Suppressor macrophage (primary cell): ENCODE measurements at regions not wholly inside any gene's neighbourhood (a gene's known extent, or its start where the extent isn't known, plus 50 kb on each side); places are given as distances from the start of the nearest gene placed in this dataset.
"Not testable (repeated sequence)": the region's sequence is repeated elsewhere in the genome, so short reads cannot be mapped to it uniquely, and the experiment has no call there.

Experiments
- DNase-seq, 4 experiments: peaks; one replicate each; pipeline ENCODE4 v3.0.0-alpha.2; 2020 to 2022

- no peak for DNase-seq
These were observed 357.4 kb downstream of the C12orf50 start for GRCh38 chr12:87671757-87672156.

- DNase-seq, result no peak
These were observed 358.8 kb downstream of the C12orf50 start for GRCh38 chr12:87670448-87670847.

- no peak for DNase-seq
These were observed 361.8 kb downstream of the C12orf50 start for GRCh38 chr12:87667378-87667777.

- no peak for DNase-seq
These were observed 367.3 kb downstream of the C12orf50 start for GRCh38 chr12:87661786-87662377.

- no peak for DNase-seq
These were observed 368.0 kb downstream of the C12orf50 start for GRCh38 chr12:87660987-87661774.

- DNase-seq, result no peak
These were observed 368.9 kb downstream of the C12orf50 start for GRCh38 chr12:87660291-87660690.

GRCh38 chr12:87656311-87656710 lies 372.9 kb downstream of the C12orf50 start:
- no peak for DNase-seq

- no peak for DNase-seq
These were observed 377.4 kb downstream of the C12orf50 start for GRCh38 chr12:87651670-87652425.

GRCh38 chr12:87642245-87642644 lies 387.0 kb downstream of the C12orf50 start:
- DNase-seq, result no peak

- DNase-seq, result no peak
These were observed 411.0 kb downstream of the C12orf50 start for GRCh38 chr12:87618199-87618598.

GRCh38 chr12:87612996-87613395 lies 416.2 kb downstream of the C12orf50 start:
- DNase-seq, result no peak

- DNase-seq, result no peak
These were observed 420.9 kb downstream of the C12orf50 start for GRCh38 chr12:87608321-87608720.

GRCh38 chr12:87603727-87604126 lies 425.5 kb downstream of the C12orf50 start:
- no peak for DNase-seq

GRCh38 chr12:87599459-87599858 lies 429.7 kb downstream of the C12orf50 start:
- DNase-seq, result no peak

GRCh38 chr12:87597114-87597513 lies 432.1 kb downstream of the C12orf50 start:
- no peak for DNase-seq

- no peak for DNase-seq
These were observed 432.6 kb downstream of the C12orf50 start for GRCh38 chr12:87596636-87597035.

- DNase-seq, result no peak
These were observed 433.1 kb downstream of the C12orf50 start for GRCh38 chr12:87596134-87596533.

GRCh38 chr12:87585882-87586557 lies 443.2 kb downstream of the C12orf50 start:
- DNase-seq, result no peak

GRCh38 chr12:87579091-87579490 lies 450.1 kb downstream of the C12orf50 start:
- not testable (repeated sequence) for DNase-seq

- DNase-seq, result no peak
These were observed 453.3 kb downstream of the C12orf50 start for GRCh38 chr12:87575906-87576305.

GRCh38 chr12:87566918-87567317 lies 462.3 kb downstream of the C12orf50 start:
- DNase-seq, result not testable (repeated sequence)

- no peak for DNase-seq
These were observed 472.2 kb downstream of the C12orf50 start for GRCh38 chr12:87556985-87557384.

GRCh38 chr12:87531213-87531612 lies 498.0 kb downstream of the C12orf50 start:
- not testable (repeated sequence) for DNase-seq
